Neural progenitor cell (in vitro differentiated cells): ENCODE measurements at regions not wholly inside any gene's neighbourhood (a gene's known extent, or its start where the extent isn't known, plus 50 kb on each side); places are given as distances from the start of the nearest gene placed in this dataset.

Source experiments
- DNase-seq: peaks from one replicate; pipeline ENCODE4 v3.0.0-alpha.2; 2016; ENCODE audit warnings: low spot score
- H2AFZ ChIP-seq: fragments of 200-600 bp; sonication (generic); replicated peaks from 2 replicates; pipeline ENCODE4 v1.6.1; 2016; ENCODE audit warnings: antibody characterized with exemption
- H3F3A ChIP-seq: fragments of 200-600 bp; sonication (generic); 2 replicates; pipeline ENCODE4 v1.6.1; 2016; ENCODE audit warnings: antibody characterized with exemption, low read depth
- H3K27ac ChIP-seq: fragments of 200-600 bp; sonication (generic); 2 replicates; pipeline ENCODE4 v1.5.1; 2016; ENCODE audit warnings: mild to moderate bottlenecking
- H3K27me3 ChIP-seq: fragments of 200-600 bp; sonication (generic); 2 replicates; pipeline ENCODE4 v1.6.1; 2016; ENCODE audit warnings: mild to moderate bottlenecking, moderate library complexity
- H3K36me3 ChIP-seq: fragments of 200-600 bp; sonication (generic); 2 replicates; pipeline ENCODE4 v1.5.1; 2016
- H3K4me1 ChIP-seq: fragments of 200-600 bp; sonication (generic); 2 replicates; pipeline ENCODE4 v1.6.1; 2016; ENCODE audit warnings: mixed run types
- H3K4me2 ChIP-seq: fragments of 200-600 bp; sonication (generic); 2 replicates; pipeline ENCODE4 v1.6.1; 2016
- H3K4me3 ChIP-seq: fragments of 200-600 bp; sonication (generic); 2 replicates; pipeline ENCODE4 v1.5.1; 2016
- H3K79me2 ChIP-seq: fragments of 200-600 bp; sonication (generic); 2 replicates; pipeline ENCODE4 v1.6.1; 2016; ENCODE audit warnings: low read depth
- H3K9ac ChIP-seq: fragments of 200-600 bp; sonication (generic); 2 replicates; pipeline ENCODE4 v1.6.1; 2016
- H3K9me3 ChIP-seq: fragments of 200-600 bp; sonication (generic); 2 replicates; pipeline ENCODE4 v1.5.1; 2016; ENCODE audit warnings: low read depth
- H4K20me1 ChIP-seq: fragments of 200-600 bp; sonication (generic); 2 replicates; pipeline ENCODE4 v1.6.1; 2016; ENCODE audit warnings: low read depth
- H3K27ac Mint-ChIP-seq: 3 replicates; pipeline ENCODE4 v1.8.0; 2021; ENCODE audit warnings: mixed read lengths
- H3K27me3 Mint-ChIP-seq: 2 replicates; pipeline ENCODE4 v1.8.0; 2022; ENCODE audit warnings: low read depth, mild to moderate bottlenecking, inconsistent platforms, moderate library complexity, mixed read lengths; ENCODE audit not compliant: insufficient read depth
- H3K36me3 Mint-ChIP-seq: 3 replicates; pipeline ENCODE4 v1.8.0; 2021; ENCODE audit warnings: mixed read lengths
- H3K4me1 Mint-ChIP-seq: 3 replicates; pipeline ENCODE4 v1.8.0; 2021; ENCODE audit warnings: mixed read lengths
- H3K4me3 Mint-ChIP-seq: 3 replicates; pipeline ENCODE4 v1.8.0; 2021; ENCODE audit warnings: mild to moderate bottlenecking, moderate library complexity, mixed read lengths
- H3K9me3 Mint-ChIP-seq: 3 replicates; pipeline ENCODE4 v1.8.0; 2020; ENCODE audit warnings: mixed read lengths
- EZH2 ChIP-seq: fragments of 200-600 bp; sonication (generic); IDR thresholded peaks from 2 replicates; pipeline ENCODE4 v1.6.1; 2017; ENCODE audit warnings: antibody characterized with exemption, mild to moderate bottlenecking, moderate library complexity
- EZH2phosphoT487 ChIP-seq: fragments of 200-600 bp; sonication (generic); IDR thresholded peaks from 2 replicates; pipeline ENCODE4 v1.6.1; 2017; ENCODE audit warnings: antibody characterized with exemption
- TF ChIP-seq, protein P1 (sequence below): fragments of 200-600 bp; sonication (generic); IDR thresholded peaks from 2 replicates; pipeline ENCODE4 v1.5.1; 2017; ENCODE audit warnings: antibody characterized with exemption, mild to moderate bottlenecking

GRCh38 chr2:19667536-19667949 is 234.2 kb downstream of the TTC32 start:
- Histone ChIP-seq H3K9ac (no peak overlapping the region), H3K27me3 (no peaks in the 10 kb centered on the region), H3K36me3 (no peaks in the 10 kb centered on the region), H3K27ac (no peak overlapping the region), H3K4me1 (peaks cover 10% of the 10 kb centered on the region), H2AFZ (no peak overlapping the region), H3K79me2 (no peaks in the 10 kb centered on the region), H3F3A (no peaks in the 10 kb centered on the region), H3K4me3 (no peak overlapping the region), H3K9me3 (no peaks in the 10 kb centered on the region), H3K4me2 (no peak overlapping the region), H4K20me1 (no peaks in the 10 kb centered on the region)
- no peak overlapping the region for H3K4me3 Mint-ChIP-seq
- no peaks in the 10 kb centered on the region for H3K9me3 Mint-ChIP-seq
- H3K27me3 Mint-ChIP-seq, result no peaks in the 10 kb centered on the region
- no peaks in the 10 kb centered on the region for H3K36me3 Mint-ChIP-seq
- DNase-seq, result no peak
- TF ChIP-seq EZH2 (no peak), EZH2phosphoT487 (no peak)
- TF ChIP-seq, protein P1, sequence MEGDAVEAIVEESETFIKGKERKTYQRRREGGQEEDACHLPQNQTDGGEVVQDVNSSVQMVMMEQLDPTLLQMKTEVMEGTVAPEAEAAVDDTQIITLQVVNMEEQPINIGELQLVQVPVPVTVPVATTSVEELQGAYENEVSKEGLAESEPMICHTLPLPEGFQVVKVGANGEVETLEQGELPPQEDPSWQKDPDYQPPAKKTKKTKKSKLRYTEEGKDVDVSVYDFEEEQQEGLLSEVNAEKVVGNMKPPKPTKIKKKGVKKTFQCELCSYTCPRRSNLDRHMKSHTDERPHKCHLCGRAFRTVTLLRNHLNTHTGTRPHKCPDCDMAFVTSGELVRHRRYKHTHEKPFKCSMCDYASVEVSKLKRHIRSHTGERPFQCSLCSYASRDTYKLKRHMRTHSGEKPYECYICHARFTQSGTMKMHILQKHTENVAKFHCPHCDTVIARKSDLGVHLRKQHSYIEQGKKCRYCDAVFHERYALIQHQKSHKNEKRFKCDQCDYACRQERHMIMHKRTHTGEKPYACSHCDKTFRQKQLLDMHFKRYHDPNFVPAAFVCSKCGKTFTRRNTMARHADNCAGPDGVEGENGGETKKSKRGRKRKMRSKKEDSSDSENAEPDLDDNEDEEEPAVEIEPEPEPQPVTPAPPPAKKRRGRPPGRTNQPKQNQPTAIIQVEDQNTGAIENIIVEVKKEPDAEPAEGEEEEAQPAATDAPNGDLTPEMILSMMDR, result no peak
- H3K4me1 Mint-ChIP-seq, result peaks cover 15% of the 10 kb centered on the region
- no peak overlapping the region for H3K27ac Mint-ChIP-seq

DNA sequence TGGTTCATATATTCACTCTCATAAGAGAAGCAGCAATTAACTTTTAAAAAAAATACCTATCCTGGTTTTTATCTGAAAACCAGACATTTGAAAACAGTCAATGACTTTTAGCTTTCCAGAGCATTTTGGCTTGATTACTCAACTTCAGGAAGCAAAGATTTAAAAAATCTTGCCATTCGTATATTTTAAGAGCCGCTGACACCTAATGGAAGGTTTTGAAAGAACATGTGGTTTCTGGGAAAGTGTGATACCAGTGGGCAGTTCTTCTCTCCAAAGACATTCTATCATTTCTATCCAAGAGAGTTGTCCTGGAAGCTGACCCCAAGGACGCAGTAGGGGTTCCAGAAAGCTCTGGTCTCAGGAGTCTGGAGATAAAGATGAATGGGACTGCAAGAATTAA is 234.7 kb downstream of the TTC32 start:
- no peak overlapping the region for H3K4me3 ChIP-seq
- no peaks in the 10 kb centered on the region for H3F3A ChIP-seq
- peaks cover 10% of the 10 kb centered on the region for H3K4me1 ChIP-seq
- no peak overlapping the region for H3K9ac ChIP-seq
- no peaks in the 10 kb centered on the region for H3K9me3 ChIP-seq
- peaks cover 15% of the 10 kb centered on the region for H3K4me1 Mint-ChIP-seq
- no peaks in the 10 kb centered on the region for H3K36me3 Mint-ChIP-seq
- no peak for TF ChIP-seq EZH2phosphoT487
- TF ChIP-seq, protein P1, result peak; percentile 35
- H4K20me1 ChIP-seq, result no peaks in the 10 kb centered on the region
- no peak overlapping the region for H3K4me3 Mint-ChIP-seq
- H3K4me2 ChIP-seq, result no peak overlapping the region
- no peaks in the 10 kb centered on the region for H3K36me3 ChIP-seq
- no peak overlapping the region for H3K27ac Mint-ChIP-seq
- no peaks in the 10 kb centered on the region for H3K27me3 ChIP-seq
- no peak for DNase-seq
- no peaks in the 10 kb centered on the region for H3K79me2 ChIP-seq
- no peaks in the 10 kb centered on the region for H3K27me3 Mint-ChIP-seq
- no peak overlapping the region for H3K27ac ChIP-seq
- H2AFZ ChIP-seq, result no peak overlapping the region
- H3K9me3 Mint-ChIP-seq, result no peaks in the 10 kb centered on the region

DNA sequence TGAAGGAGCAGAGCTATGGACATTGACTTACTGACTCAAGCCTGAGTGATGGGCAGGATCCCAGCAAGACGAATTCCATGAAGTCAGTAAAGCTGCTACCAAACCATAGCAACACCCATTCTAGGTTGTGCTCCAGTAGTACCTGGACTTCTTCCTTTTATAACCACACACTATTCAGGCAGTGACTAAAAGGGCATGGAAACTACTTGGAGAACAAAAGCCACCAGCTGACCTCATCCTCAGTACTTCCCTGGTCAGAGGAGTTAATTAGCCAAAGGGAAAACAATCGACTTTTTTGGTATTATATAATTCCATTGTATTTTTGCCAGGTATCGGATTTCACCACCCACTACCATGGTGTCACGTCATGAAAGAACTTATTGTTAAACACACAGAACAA is 237.1 kb downstream of the TTC32 start:
- TF ChIP-seq, protein P1, result no peak
- no peak for TF ChIP-seq EZH2
- no peak for TF ChIP-seq EZH2phosphoT487
- H3K79me2 ChIP-seq, result no peaks in the 10 kb centered on the region
- peak overlapping the region; percentile 5 for H3K4me2 ChIP-seq
- no peak overlapping the region for H3K27ac ChIP-seq
- H3K27me3 ChIP-seq, result no peaks in the 10 kb centered on the region
- no peak overlapping the region for H3K4me3 Mint-ChIP-seq
- peaks cover 10% of the 10 kb centered on the region for H3K4me1 ChIP-seq
- no peaks in the 10 kb centered on the region for H3K36me3 Mint-ChIP-seq
- no peak overlapping the region for H3K9ac ChIP-seq
- H3K36me3 ChIP-seq, result no peaks in the 10 kb centered on the region
- H3K4me1 Mint-ChIP-seq, result peaks cover 12% of the 10 kb centered on the region
- no peak overlapping the region for H3K27ac Mint-ChIP-seq
- H4K20me1 ChIP-seq, result no peaks in the 10 kb centered on the region
- no peaks in the 10 kb centered on the region for H3K9me3 ChIP-seq
- H3K27me3 Mint-ChIP-seq, result no peaks in the 10 kb centered on the region
- H3K9me3 Mint-ChIP-seq, result no peaks in the 10 kb centered on the region
- H3K4me3 ChIP-seq, result no peak overlapping the region
- no peak overlapping the region for H2AFZ ChIP-seq
- DNase-seq, result peak; percentile 10
- H3F3A ChIP-seq, result no peaks in the 10 kb centered on the region
